K562 (cell line): ENCODE measurements at regions not wholly inside any gene's neighbourhood (a gene's known extent, or its start where the extent isn't known, plus 50 kb on each side); places are given as distances from the start of the nearest gene placed in this dataset.

Experiments used
- ATAC-seq: fragments of 200-7000 bp; cut with Tn5 transposase; 3 replicates; pipeline ENCODE4 v1.9.1; 2020; ENCODE audit warnings: moderate library complexity
- BruUV-seq: library from RNA; stranded (reverse); fragments of 400-500 nt; replicated peaks from 2 replicates; lab custom pipeline; 2021; lab: Mats Ljungman, UMichigan
- CTCF ChIA-PET: fragments of 300-600 bp; formaldehyde crosslinking; extraction: SDS; loops from one replicate; lab custom pipeline; 2021; ENCODE audit warnings: low intra/inter-chr PET ratio; lab: Yijun Ruan, JAX
- POLR2A ChIA-PET: fragments of 300-600, 350-650 bp; sonication (Branson Sonifier 250); formaldehyde crosslinking; extraction: SDS; loops from one replicate; lab custom pipeline; 2021; ENCODE audit warnings: antibody characterized with exemption, inconsistent platforms; lab: Yijun Ruan, JAX
- DNase-seq, 4 experiments: peaks; one replicate each; pipeline versions ENCODE4 v3.0.0 to v3.0.0-alpha.2; 2011 to 2018; ENCODE audit warnings: low spot score in 3 of 4, mixed read lengths in 3 of 4; ENCODE audit errors: extremely low read depth in 1 of 4
- FAIRE-seq: peaks from 2 replicates; lab custom pipeline; 2011; peaks lifted over from hg19 to GRCh38; lab: Jason Lieb, UNC
- H2AFZ ChIP-seq: 2 replicates; pipeline ENCODE4 v1.6.0; 2011; ENCODE audit warnings: low read depth, low read length, control low read depth, inconsistent platforms
- H3K27ac ChIP-seq: fragments of 200-600 bp; 3 replicates; pipeline ENCODE4 v1.8.0; 2011; ENCODE audit warnings: low read depth, mild to moderate bottlenecking, control low read depth, inconsistent platforms, low read length, moderate library complexity, mixed read lengths; ENCODE audit errors: extremely low read depth
- H3K27me3 ChIP-seq, 2 experiments: fragments of 300-600 bp in 1 of 2; 2 replicates in 1 of 2; 3 replicates in 1 of 2; pipeline versions ENCODE4 v1.6.0 to v1.8.0; 2011; ENCODE audit warnings: inconsistent platforms in 2 of 2, low read length in 2 of 2, mild to moderate bottlenecking in 1 of 2, mixed read lengths in 1 of 2, moderate library complexity in 1 of 2; ENCODE audit not compliant: control insufficient read depth in 2 of 2, insufficient read depth in 2 of 2
- H3K36me3 ChIP-seq: fragments of 300-600 bp; 3 replicates; pipeline ENCODE4 v1.8.0; 2011; ENCODE audit warnings: mild to moderate bottlenecking, low read length, inconsistent platforms; ENCODE audit not compliant: control insufficient read depth, insufficient read depth
- H3K4me1 ChIP-seq, 2 experiments: fragments of 200-600 bp in 1 of 2; replicated peaks in 1 of 2; 2 replicates in 1 of 2; 3 replicates in 1 of 2; pipeline versions ENCODE4 v1.5.1 to v1.8.0; 2011; ENCODE audit warnings: inconsistent platforms in 2 of 2, low read length in 2 of 2, mild to moderate bottlenecking in 1 of 2, mixed read lengths in 1 of 2, moderate library complexity in 1 of 2; ENCODE audit not compliant: control insufficient read depth in 2 of 2, insufficient read depth in 2 of 2
- H3K4me2 ChIP-seq: 2 replicates; pipeline ENCODE4 v1.6.1; 2011; ENCODE audit warnings: low read length, control low read depth, inconsistent platforms, mixed read lengths; ENCODE audit not compliant: insufficient read depth
- H3K4me3 ChIP-seq: fragments of 200-600 bp; sonication (generic), shearing (Covaris generic); 2 replicates; pipeline ENCODE4 v1.5.1; 2016; ENCODE audit warnings: control low read depth, inconsistent platforms
- H3K79me2 ChIP-seq: fragments of 200-600 bp; 3 replicates; pipeline ENCODE4 v1.8.0; 2011; ENCODE audit warnings: low read length, inconsistent platforms; ENCODE audit not compliant: control insufficient read depth, insufficient read depth
- H3K9ac ChIP-seq, 2 experiments: 2 replicates each; pipeline versions ENCODE4 v1.6.0 to v1.6.1; 2011; ENCODE audit warnings: low read depth in 2 of 2, low read length in 2 of 2, control low read depth in 1 of 2, inconsistent platforms in 1 of 2, mild to moderate bottlenecking in 1 of 2, mixed read lengths in 1 of 2; ENCODE audit not compliant: insufficient read depth in 1 of 2
- H3K9me1 ChIP-seq: one replicate; pipeline ENCODE4 v1.6.0; 2011; ENCODE audit warnings: inconsistent platforms, mild to moderate bottlenecking, low read length, moderate library complexity; ENCODE audit not compliant: control insufficient read depth, insufficient read depth
- H3K9me3 ChIP-seq: replicated peaks from 2 replicates; pipeline ENCODE4 v1.5.1; 2011; ENCODE audit warnings: low read depth, low read length, inconsistent platforms; ENCODE audit not compliant: control insufficient read depth, insufficient read depth
- H4K20me1 ChIP-seq: replicated peaks from 2 replicates; pipeline ENCODE4 v1.6.1; 2011; ENCODE audit warnings: low read length, inconsistent platforms, mixed read lengths; ENCODE audit not compliant: control insufficient read depth, insufficient read depth
- BRD4 ChIP-seq: fragments of 200-600 bp; sonication (generic); IDR thresholded peaks from 2 replicates; pipeline ENCODE4 v1.6.1; 2017; ENCODE audit warnings: inconsistent platforms
- CBX2 ChIP-seq: fragments of 200-600 bp; sonication (generic); IDR thresholded peaks from one replicate; pipeline ENCODE4 v1.6.1; 2012; ENCODE audit warnings: mild to moderate bottlenecking, low read length, inconsistent platforms; ENCODE audit not compliant: insufficient read depth, poor library complexity, severe bottlenecking
- FOXJ3 ChIP-seq: sonication (generic); formaldehyde crosslinking; IDR thresholded peaks from 2 replicates; pipeline ENCODE4 v1.4.0; 2020; ENCODE audit warnings: mild to moderate bottlenecking, missing genetic modification reagents
- GATA2 ChIP-seq: sonication (generic); formaldehyde crosslinking; IDR thresholded peaks from 2 replicates; pipeline ENCODE4 v1.4.0; 2020; ENCODE audit warnings: mild to moderate bottlenecking, missing genetic modification reagents
- IFI16 ChIP-seq: fragments of 250-450 bp; sonication (Bioruptor Pico); IDR thresholded peaks from 2 replicates; pipeline ENCODE4 v2.1.2; 2022; ENCODE audit warnings: mild to moderate bottlenecking, inconsistent platforms
- PHTF2 ChIP-seq: fragments of 250-450 bp; sonication (Bioruptor Pico); IDR thresholded peaks from 2 replicates; pipeline ENCODE4 v1.5.0; 2021; ENCODE audit warnings: mild to moderate bottlenecking
- RBM25 ChIP-seq: fragments of 200-400 bp; formaldehyde crosslinking; IDR thresholded peaks from 2 replicates; pipeline ENCODE4 v1.6.1; 2018; ENCODE audit warnings: low read length, low read depth, moderate library complexity; ENCODE audit not compliant: severe bottlenecking
- ZC3H11A ChIP-seq: IDR thresholded peaks from 2 replicates; pipeline ENCODE4 v1.6.1; 2012; ENCODE audit warnings: low read depth, low read length, improper control_type of control experiment
- ZNF780A ChIP-seq: fragments of 250-450 bp; sonication (Bioruptor Pico); IDR thresholded peaks from 2 replicates; pipeline ENCODE4 v1.5.0; 2021; ENCODE audit warnings: mild to moderate bottlenecking
- ZNF79 ChIP-seq: fragments of 250-450 bp; sonication (Bioruptor Pico); IDR thresholded peaks from 2 replicates; pipeline ENCODE4 v1.4.0; 2020; ENCODE audit warnings: low read depth, mild to moderate bottlenecking, moderate library complexity
- WGBS: fragments of 100-300 bp; shearing (Covaris generic); methylation state at CpG from one replicate; pipeline ENCODE4 v1.1.6; 2016; ENCODE audit warnings: low coverage, mixed read lengths; ENCODE audit not compliant: insufficient coverage; ENCODE audit errors: missing lambda C conversion rate; 5-methylcytosine and 5-hydroxymethylcytosine counted together
- in situ Hi-C: fragments of 300-500 bp; cut with MboI; formaldehyde crosslinking; loops from 4 replicates; pipeline ENCODE4 v1.15.0; 2018; ENCODE audit warnings: inconsistent platforms, mixed read lengths
- intact Hi-C: fragments of 100-400 bp; cut with micrococcal nuclease; formaldehyde crosslinking; loops from 2 replicates; pipeline ENCODE4 v1.14.2; 2022
- TF ChIP-seq, protein P1 (sequence below): fragments of 450-650 bp; IDR thresholded peaks from 2 replicates; pipeline ENCODE4 v1.7.1; 2018; ENCODE audit warnings: mild to moderate bottlenecking, low read depth; ENCODE audit not compliant: partially characterized antibody
- TF ChIP-seq, protein P2 (sequence below): fragments of 200-800 bp; sonication (Bioruptor generic); IDR thresholded peaks from 2 replicates; pipeline ENCODE4 v1.6.1; 2017; ENCODE audit warnings: missing genetic modification characterization, missing compliant biosample characterization
- TF ChIP-seq, protein P3 (sequence below), 2 experiments: fragments of 450-650 bp; IDR thresholded peaks; 2 replicates each; pipeline ENCODE4 v1.6.1; 2016
- TF ChIP-seq, protein P4 (sequence below): sonication (generic); formaldehyde crosslinking; IDR thresholded peaks from 2 replicates; pipeline ENCODE4 v1.8.1; 2023; ENCODE audit warnings: mild to moderate bottlenecking, missing genetic modification reagents

DNA sequence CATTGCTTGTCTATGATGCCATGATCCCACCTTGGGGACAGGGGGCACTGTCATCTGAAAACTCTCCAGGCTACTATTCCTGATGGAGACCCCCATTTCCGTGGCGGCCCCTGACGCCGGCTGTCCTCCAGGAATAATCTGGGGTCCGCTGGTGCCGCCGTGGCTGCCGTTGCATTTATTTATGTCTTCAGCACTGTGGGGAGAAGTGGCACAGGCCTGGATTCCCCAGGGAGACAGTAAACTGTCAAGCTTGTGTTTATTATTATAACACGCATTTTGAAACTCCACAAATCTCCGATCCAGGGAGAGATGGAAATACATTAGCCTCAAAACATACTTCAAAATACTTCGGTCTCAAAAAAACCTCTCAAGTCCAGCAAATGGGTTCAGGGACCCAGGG, 126.9 kb upstream of the C1orf174 start:
- ATAC-seq (no peak), DNase-seq (no peak), FAIRE-seq (no peak)
- Histone ChIP-seq H3K9ac (no peak overlapping the region), H4K20me1 (no peaks in the 10 kb centered on the region), H3K79me2 (no peaks in the 10 kb centered on the region), H3K9me3 (no peaks in the 10 kb centered on the region), H3K9me1 (no peaks in the 10 kb centered on the region), H3K27ac (no peak overlapping the region), H3K4me1 (no peaks in the 10 kb centered on the region), H3K27me3 (peaks cover 0 to 23% of the 10 kb centered on the region in 2 experiments; a peak in 1 of 5 replicates), H2AFZ (no peak overlapping the region), H3K36me3 (no peaks in the 10 kb centered on the region), H3K4me2 (no peak overlapping the region), H3K4me3 (no peak overlapping the region)
- ChIA-PET CTCF (no interaction called here), POLR2A (interaction anchor here (1.0 kb wide), 2 partner anchors 9 to 20 kb away, joined by 3 read pairs; no protein-coding TSS in a partner anchor)
- WGBS, result under 1% methylated on average over 11 of the region's 11 CpGs
- TF ChIP-seq IFI16 (CRISPR knock-in tag) (no peak), GATA2 (CRISPR knock-in tag) (no peak), FOXJ3 (no peak), ZNF79 (CRISPR knock-in tag) (no peak), CBX2 (no peak), ZNF780A (CRISPR knock-in tag) (no peak), PHTF2 (CRISPR knock-in tag) (no peak), BRD4 (no peak), RBM25 (no peak), ZC3H11A (no peak)
- TF ChIP-seq, protein P1, sequence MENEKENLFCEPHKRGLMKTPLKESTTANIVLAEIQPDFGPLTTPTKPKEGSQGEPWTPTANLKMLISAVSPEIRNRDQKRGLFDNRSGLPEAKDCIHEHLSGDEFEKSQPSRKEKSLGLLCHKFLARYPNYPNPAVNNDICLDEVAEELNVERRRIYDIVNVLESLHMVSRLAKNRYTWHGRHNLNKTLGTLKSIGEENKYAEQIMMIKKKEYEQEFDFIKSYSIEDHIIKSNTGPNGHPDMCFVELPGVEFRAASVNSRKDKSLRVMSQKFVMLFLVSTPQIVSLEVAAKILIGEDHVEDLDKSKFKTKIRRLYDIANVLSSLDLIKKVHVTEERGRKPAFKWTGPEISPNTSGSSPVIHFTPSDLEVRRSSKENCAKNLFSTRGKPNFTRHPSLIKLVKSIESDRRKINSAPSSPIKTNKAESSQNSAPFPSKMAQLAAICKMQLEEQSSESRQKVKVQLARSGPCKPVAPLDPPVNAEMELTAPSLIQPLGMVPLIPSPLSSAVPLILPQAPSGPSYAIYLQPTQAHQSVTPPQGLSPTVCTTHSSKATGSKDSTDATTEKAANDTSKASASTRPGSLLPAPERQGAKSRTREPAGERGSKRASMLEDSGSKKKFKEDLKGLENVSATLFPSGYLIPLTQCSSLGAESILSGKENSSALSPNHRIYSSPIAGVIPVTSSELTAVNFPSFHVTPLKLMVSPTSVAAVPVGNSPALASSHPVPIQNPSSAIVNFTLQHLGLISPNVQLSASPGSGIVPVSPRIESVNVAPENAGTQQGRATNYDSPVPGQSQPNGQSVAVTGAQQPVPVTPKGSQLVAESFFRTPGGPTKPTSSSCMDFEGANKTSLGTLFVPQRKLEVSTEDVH, result no peak
- TF ChIP-seq, protein P2, sequence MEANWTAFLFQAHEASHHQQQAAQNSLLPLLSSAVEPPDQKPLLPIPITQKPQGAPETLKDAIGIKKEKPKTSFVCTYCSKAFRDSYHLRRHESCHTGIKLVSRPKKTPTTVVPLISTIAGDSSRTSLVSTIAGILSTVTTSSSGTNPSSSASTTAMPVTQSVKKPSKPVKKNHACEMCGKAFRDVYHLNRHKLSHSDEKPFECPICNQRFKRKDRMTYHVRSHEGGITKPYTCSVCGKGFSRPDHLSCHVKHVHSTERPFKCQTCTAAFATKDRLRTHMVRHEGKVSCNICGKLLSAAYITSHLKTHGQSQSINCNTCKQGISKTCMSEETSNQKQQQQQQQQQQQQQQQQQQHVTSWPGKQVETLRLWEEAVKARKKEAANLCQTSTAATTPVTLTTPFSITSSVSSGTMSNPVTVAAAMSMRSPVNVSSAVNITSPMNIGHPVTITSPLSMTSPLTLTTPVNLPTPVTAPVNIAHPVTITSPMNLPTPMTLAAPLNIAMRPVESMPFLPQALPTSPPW (CRISPR knock-in tag), result no peak
- TF ChIP-seq, protein P3, sequence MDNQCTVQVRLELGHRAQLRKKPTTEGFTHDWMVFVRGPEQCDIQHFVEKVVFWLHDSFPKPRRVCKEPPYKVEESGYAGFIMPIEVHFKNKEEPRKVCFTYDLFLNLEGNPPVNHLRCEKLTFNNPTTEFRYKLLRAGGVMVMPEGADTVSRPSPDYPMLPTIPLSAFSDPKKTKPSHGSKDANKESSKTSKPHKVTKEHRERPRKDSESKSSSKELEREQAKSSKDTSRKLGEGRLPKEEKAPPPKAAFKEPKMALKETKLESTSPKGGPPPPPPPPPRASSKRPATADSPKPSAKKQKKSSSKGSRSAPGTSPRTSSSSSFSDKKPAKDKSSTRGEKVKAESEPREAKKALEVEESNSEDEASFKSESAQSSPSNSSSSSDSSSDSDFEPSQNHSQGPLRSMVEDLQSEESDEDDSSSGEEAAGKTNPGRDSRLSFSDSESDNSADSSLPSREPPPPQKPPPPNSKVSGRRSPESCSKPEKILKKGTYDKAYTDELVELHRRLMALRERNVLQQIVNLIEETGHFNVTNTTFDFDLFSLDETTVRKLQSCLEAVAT (IDR thresholded peaks at IDR 0.05), result no peak
- TF ChIP-seq, protein P4, sequence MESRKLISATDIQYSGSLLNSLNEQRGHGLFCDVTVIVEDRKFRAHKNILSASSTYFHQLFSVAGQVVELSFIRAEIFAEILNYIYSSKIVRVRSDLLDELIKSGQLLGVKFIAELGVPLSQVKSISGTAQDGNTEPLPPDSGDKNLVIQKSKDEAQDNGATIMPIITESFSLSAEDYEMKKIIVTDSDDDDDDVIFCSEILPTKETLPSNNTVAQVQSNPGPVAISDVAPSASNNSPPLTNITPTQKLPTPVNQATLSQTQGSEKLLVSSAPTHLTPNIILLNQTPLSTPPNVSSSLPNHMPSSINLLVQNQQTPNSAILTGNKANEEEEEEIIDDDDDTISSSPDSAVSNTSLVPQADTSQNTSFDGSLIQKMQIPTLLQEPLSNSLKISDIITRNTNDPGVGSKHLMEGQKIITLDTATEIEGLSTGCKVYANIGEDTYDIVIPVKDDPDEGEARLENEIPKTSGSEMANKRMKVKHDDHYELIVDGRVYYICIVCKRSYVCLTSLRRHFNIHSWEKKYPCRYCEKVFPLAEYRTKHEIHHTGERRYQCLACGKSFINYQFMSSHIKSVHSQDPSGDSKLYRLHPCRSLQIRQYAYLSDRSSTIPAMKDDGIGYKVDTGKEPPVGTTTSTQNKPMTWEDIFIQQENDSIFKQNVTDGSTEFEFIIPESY (CRISPR knock-in tag), result no peak
- intact Hi-C loops (no loop called here), in situ Hi-C loops (no loop called here)
- no TSS peak for BruUV-seq
